RWPE1 (cell line): ENCODE measurements at regions not wholly inside any gene's neighbourhood (a gene's known extent, or its start where the extent isn't known, plus 50 kb on each side); places are given as distances from the start of the nearest gene placed in this dataset.

Experiments used
- CTCF ChIA-PET: fragments of 350-600 bp; sonication (Branson Sonifier 250); formaldehyde crosslinking; extraction: SDS; loops from one replicate; lab custom pipeline; 2021; lab: Yijun Ruan, JAX
- POLR2A ChIA-PET: fragments of 400-600 bp; formaldehyde crosslinking; extraction: SDS; loops from one replicate; lab custom pipeline; 2020; ENCODE audit warnings: antibody characterized with exemption; ENCODE audit not compliant: low non-redundant PET; lab: Yijun Ruan, JAX
- DNase-seq: peaks from one replicate; pipeline ENCODE4 v3.0.0; 2012; ENCODE audit warnings: low spot score
- H3K27ac ChIP-seq: fragments of 450-650 bp; 2 replicates; pipeline ENCODE4 v1.5.1; 2017
- CTCF ChIP-seq: fragments of 450-650 bp; conservative IDR thresholded peaks from 2 replicates; pipeline ENCODE4 v1.5.1; 2017; ENCODE audit warnings: low read depth, mild to moderate bottlenecking

GRCh38 chr3:64852738-64853137, 164.9 kb upstream of the ADAMTS9 start:
- TF ChIP-seq CTCF, result no peak
- no peak for DNase-seq
- ChIA-PET POLR2A (no interaction called here), CTCF (no interaction called here)
- no peak overlapping the region for H3K27ac ChIP-seq

- CTCF ChIA-PET, result no interaction called here
- DNase-seq, result no peak
- H3K27ac ChIP-seq, result no peak overlapping the region
- POLR2A ChIA-PET, result no interaction called here
- TF ChIP-seq CTCF, result no peak
Measured at GRCh38 chr3:64848822-64849221, 161.0 kb upstream of the ADAMTS9 start.

- CTCF ChIA-PET, result no interaction called here
- no peak for DNase-seq
- no peak for TF ChIP-seq CTCF
- H3K27ac ChIP-seq, result no peak overlapping the region
- POLR2A ChIA-PET, result no interaction called here
Measured at GRCh38 chr3:64848127-64848800, 160.5 kb upstream of the ADAMTS9 start.

- no peak for TF ChIP-seq CTCF
- H3K27ac ChIP-seq, result no peak overlapping the region
- no peak for DNase-seq
- POLR2A ChIA-PET, result no interaction called here
- CTCF ChIA-PET, result no interaction called here
Measured at GRCh38 chr3:64844558-64844957, 156.8 kb upstream of the ADAMTS9 start.

GRCh38 chr3:64837986-64838735, 150.4 kb upstream of the ADAMTS9 start:
- POLR2A ChIA-PET, result no interaction called here
- CTCF ChIA-PET, result interaction anchor here (0.7 to 0.8 kb wide), 2 partner anchors 13 to 1541 kb away, joined by 3 to 4 read pairs; no protein-coding TSS in a partner anchor

More at GRCh38 chr3:64837986-64838735, 150.4 kb upstream of the ADAMTS9 start:
- TF ChIP-seq CTCF, result no peak
- no peak overlapping the region for H3K27ac ChIP-seq
- no peak for DNase-seq
